Keratinocyte (primary cell): ENCODE measurements at regions not wholly inside any gene's neighbourhood (a gene's known extent, or its start where the extent isn't known, plus 50 kb on each side); places are given as distances from the start of the nearest gene placed in this dataset.

ENCODE experiments used
- DNase-seq: peaks from one replicate; pipeline ENCODE4 v3.0.0-alpha.2; 2011; ENCODE audit warnings: low read depth, missing footprints, low spot score
- FAIRE-seq: peaks from 2 replicates; lab custom pipeline; 2011; peaks lifted over from hg19 to GRCh38; lab: Jason Lieb, UNC
- H2AFZ ChIP-seq: 2 replicates; pipeline ENCODE4 v1.6.0; 2012; ENCODE audit warnings: low read length, control low read depth, inconsistent platforms; ENCODE audit not compliant: control insufficient read depth
- H3K27ac ChIP-seq: 2 replicates; pipeline ENCODE4 v1.5.1; 2011; ENCODE audit warnings: low read length; ENCODE audit not compliant: control insufficient read depth, insufficient read depth
- H3K27me3 ChIP-seq: 3 replicates; pipeline ENCODE4 v1.6.0; 2011; ENCODE audit warnings: low read length; ENCODE audit not compliant: control insufficient read depth, insufficient read depth; ENCODE audit errors: extremely low read depth
- H3K36me3 ChIP-seq, 2 experiments: 2 replicates in 1 of 2; 3 replicates in 1 of 2; pipeline ENCODE4 v1.5.1; 2011; ENCODE audit warnings: low read length in 2 of 2, mild to moderate bottlenecking in 1 of 2; ENCODE audit not compliant: control insufficient read depth in 2 of 2, insufficient read depth in 2 of 2; ENCODE audit errors: extremely low read depth in 1 of 2
- H3K4me1 ChIP-seq: 3 replicates; pipeline ENCODE4 v1.5.1; 2011; ENCODE audit warnings: low read length; ENCODE audit not compliant: control insufficient read depth, insufficient read depth; ENCODE audit errors: extremely low read depth
- H3K4me2 ChIP-seq: 3 replicates; pipeline ENCODE4 v1.6.0; 2011; ENCODE audit warnings: low read depth, low read length; ENCODE audit not compliant: control insufficient read depth, insufficient read depth; ENCODE audit errors: extremely low read depth
- H3K4me3 ChIP-seq, 3 experiments: fragments of 200-600 bp in 1 of 3; sonication (generic) in 1 of 3; 2 replicates in 2 of 3; 3 replicates in 1 of 3; pipeline ENCODE4 v1.5.1; 2011 to 2016; ENCODE audit warnings: low read length in 3 of 3, mild to moderate bottlenecking in 3 of 3, control low read depth in 2 of 3, inconsistent platforms in 1 of 3, low read depth in 1 of 3, mixed read lengths in 1 of 3, mixed run types in 1 of 3, moderate library complexity in 1 of 3; ENCODE audit not compliant: control insufficient read depth in 2 of 3, insufficient read depth in 2 of 3; ENCODE audit errors: extremely low read depth in 1 of 3
- H3K79me2 ChIP-seq: 2 replicates; pipeline ENCODE4 v1.6.0; 2012; ENCODE audit warnings: low read length; ENCODE audit not compliant: control insufficient read depth, insufficient read depth
- H3K9ac ChIP-seq: 3 replicates; pipeline ENCODE4 v1.6.0; 2011; ENCODE audit warnings: low read length; ENCODE audit not compliant: control insufficient read depth, insufficient read depth; ENCODE audit errors: extremely low read depth
- H3K9me1 ChIP-seq: 3 replicates; pipeline ENCODE4 v1.6.0; 2011; ENCODE audit warnings: low read length; ENCODE audit not compliant: control insufficient read depth, insufficient read depth; ENCODE audit errors: extremely low read depth
- H3K9me3 ChIP-seq: 2 replicates; pipeline ENCODE4 v1.5.1; 2012; ENCODE audit warnings: low read depth, low read length; ENCODE audit not compliant: control insufficient read depth
- H4K20me1 ChIP-seq: 3 replicates; pipeline ENCODE4 v1.6.0; 2011; ENCODE audit warnings: low read length; ENCODE audit not compliant: control insufficient read depth, insufficient read depth; ENCODE audit errors: extremely low read depth
- CTCF ChIP-seq, 3 experiments: IDR thresholded peaks in 1 of 3; conservative IDR thresholded peaks in 1 of 3; optimal IDR thresholded peaks in 1 of 3; 2 replicates in 2 of 3; 3 replicates in 1 of 3; pipeline versions ENCODE3 to v1.5.1; 2011; ENCODE audit warnings: low read length in 3 of 3, mild to moderate bottlenecking in 3 of 3, moderate library complexity in 2 of 3, control low read depth in 1 of 3, inconsistent platforms in 1 of 3; ENCODE audit not compliant: insufficient read depth in 2 of 3; ENCODE audit errors: extremely low read depth in 1 of 3
- EZH2 ChIP-seq: IDR thresholded peaks from one replicate; pipeline ENCODE4 v1.6.1; 2012; ENCODE audit warnings: inconsistent platforms, mild to moderate bottlenecking, low read length, moderate library complexity
- dilution Hi-C: fragments of 300-500 bp; cut with MboI; formaldehyde crosslinking; loops from one replicate; pipeline ENCODE4 v1.7.0; 2020; ENCODE audit warnings: low sequenced_read_pairs; ENCODE audit not compliant: extremely low pct_ligation_motif_present

GRCh38 chr3:21876782-21877181 lies 125.8 kb upstream of the ZNF385D start:
- H3K4me3 ChIP-seq, result no peak overlapping the region
- no peak overlapping the region for H3K4me2 ChIP-seq
- H3K36me3 ChIP-seq, result no peaks in the 10 kb centered on the region
- no peaks in the 10 kb centered on the region for H4K20me1 ChIP-seq
- no peak overlapping the region for H3K9ac ChIP-seq
- no peaks in the 10 kb centered on the region for H3K4me1 ChIP-seq
- no peak overlapping the region for H3K27ac ChIP-seq
- TF ChIP-seq EZH2, result no peak
- no peak for TF ChIP-seq CTCF (optimal IDR thresholded peaks at IDR 0.05 in 1 of 3, IDR thresholded peaks at IDR 0.05 in 1 of 3, conservative IDR thresholded peaks at IDR 0.05 in 1 of 3; ENCODE audit: extremely low read depth in 1 of 3, insufficient read depth in 2 of 3, low read length in 3 of 3)
- DNase-seq, result no peak
- no peak for FAIRE-seq
- H3K27me3 ChIP-seq, result no peaks in the 10 kb centered on the region
- H2AFZ ChIP-seq, result no peak overlapping the region
- dilution Hi-C loops, result no loop called here
- no peaks in the 10 kb centered on the region for H3K79me2 ChIP-seq
- no peaks in the 10 kb centered on the region for H3K9me1 ChIP-seq
- H3K9me3 ChIP-seq, result no peaks in the 10 kb centered on the region

- TF ChIP-seq CTCF (optimal IDR thresholded peaks at IDR 0.05 in 1 of 3, IDR thresholded peaks at IDR 0.05 in 1 of 3, conservative IDR thresholded peaks at IDR 0.05 in 1 of 3; ENCODE audit: extremely low read depth in 1 of 3, insufficient read depth in 2 of 3, low read length in 3 of 3) (no peak), EZH2 (no peak)
- no peaks in the 10 kb centered on the region for H3K27me3 ChIP-seq
- H3K9me1 ChIP-seq, result no peaks in the 10 kb centered on the region
- no peaks in the 10 kb centered on the region for H3K36me3 ChIP-seq
- no peak overlapping the region for H3K27ac ChIP-seq
- H4K20me1 ChIP-seq, result no peaks in the 10 kb centered on the region
- no peak overlapping the region for H3K4me2 ChIP-seq
- H3K4me3 ChIP-seq, result no peak overlapping the region
- no peaks in the 10 kb centered on the region for H3K9me3 ChIP-seq
- no peak overlapping the region for H3K9ac ChIP-seq
- no peaks in the 10 kb centered on the region for H3K4me1 ChIP-seq
- no peak overlapping the region for H2AFZ ChIP-seq
- dilution Hi-C loops, result no loop called here
- no peaks in the 10 kb centered on the region for H3K79me2 ChIP-seq
- DNase-seq (no peak), FAIRE-seq (no peak)
Measured at GRCh38 chr3:21877214-21877754, 126.3 kb upstream of the ZNF385D start.
